ENCODE measurements at regions not wholly inside any gene's neighbourhood (a gene's known extent, or its start where the extent isn't known, plus 50 kb on each side); places are given as distances from the start of the nearest gene placed in this dataset.

GRCh38 chr6:153476243-153476642 lies 345.2 kb upstream of the RGS17 start:
- POLR2A ChIA-PET: no interaction called here
- whole genome bisulfite sequencing (ENCODE audit: insufficient coverage, low coverage, missing lambda C conversion rate): 0% methylated on average over 6 of the region's 6 CpGs
- H3K4me3 ChIP-seq: no peak overlapping the region
- no peak overlapping the region for H3K4me2 ChIP-seq (ENCODE audit: insufficient read depth, low read length)
- H3K79me2 ChIP-seq (ENCODE audit: control insufficient read depth, insufficient read depth, low read length): no peaks in the 10 kb centered on the region
- CTCF ChIA-PET (ENCODE audit: low intra/inter-chr PET ratio): no interaction called here
- ATAC-seq (no peak), FAIRE-seq (no peak), DNase-seq (ENCODE audit: extremely low read depth in 1 of 4, low spot score in 3 of 4) (no peak)
- no peaks in the 10 kb centered on the region for H4K20me1 ChIP-seq (replicated peaks; ENCODE audit: control insufficient read depth, insufficient read depth, low read length)
- in situ Hi-C loops (cut with MboI) (no loop called here), intact Hi-C loops (cut with micrococcal nuclease) (no loop called here)
- H3K27ac ChIP-seq (ENCODE audit: extremely low read depth, low read depth, low read length): no peak overlapping the region
- H3K27me3 ChIP-seq (ENCODE audit: control insufficient read depth in 2 of 2, insufficient read depth in 2 of 2, low read length in 2 of 2): no peaks in the 10 kb centered on the region
- no peaks in the 10 kb centered on the region for H3K36me3 ChIP-seq (ENCODE audit: control insufficient read depth, insufficient read depth, low read length)
- peaks cover 4% of the 10 kb centered on the region; the same call in 1 of the 2 replicates for H3K9me3 ChIP-seq (replicated peaks; ENCODE audit: control insufficient read depth, insufficient read depth, low read depth, low read length)
- no TSS peak for BruUV-seq (replicated peaks)
- no peaks in the 10 kb centered on the region for H3K9me1 ChIP-seq (ENCODE audit: control insufficient read depth, insufficient read depth, low read length)
- H3K9ac ChIP-seq (ENCODE audit: insufficient read depth in 1 of 2, low read depth in 2 of 2, low read length in 2 of 2): no peak overlapping the region
- no peak overlapping the region for H2AFZ ChIP-seq (ENCODE audit: low read depth, low read length)
- H3K4me1 ChIP-seq (replicated peaks in 1 of 2; ENCODE audit: control insufficient read depth in 2 of 2, insufficient read depth in 2 of 2, low read length in 2 of 2): no peaks in the 10 kb centered on the region
- TF ChIP-seq, protein P1, sequence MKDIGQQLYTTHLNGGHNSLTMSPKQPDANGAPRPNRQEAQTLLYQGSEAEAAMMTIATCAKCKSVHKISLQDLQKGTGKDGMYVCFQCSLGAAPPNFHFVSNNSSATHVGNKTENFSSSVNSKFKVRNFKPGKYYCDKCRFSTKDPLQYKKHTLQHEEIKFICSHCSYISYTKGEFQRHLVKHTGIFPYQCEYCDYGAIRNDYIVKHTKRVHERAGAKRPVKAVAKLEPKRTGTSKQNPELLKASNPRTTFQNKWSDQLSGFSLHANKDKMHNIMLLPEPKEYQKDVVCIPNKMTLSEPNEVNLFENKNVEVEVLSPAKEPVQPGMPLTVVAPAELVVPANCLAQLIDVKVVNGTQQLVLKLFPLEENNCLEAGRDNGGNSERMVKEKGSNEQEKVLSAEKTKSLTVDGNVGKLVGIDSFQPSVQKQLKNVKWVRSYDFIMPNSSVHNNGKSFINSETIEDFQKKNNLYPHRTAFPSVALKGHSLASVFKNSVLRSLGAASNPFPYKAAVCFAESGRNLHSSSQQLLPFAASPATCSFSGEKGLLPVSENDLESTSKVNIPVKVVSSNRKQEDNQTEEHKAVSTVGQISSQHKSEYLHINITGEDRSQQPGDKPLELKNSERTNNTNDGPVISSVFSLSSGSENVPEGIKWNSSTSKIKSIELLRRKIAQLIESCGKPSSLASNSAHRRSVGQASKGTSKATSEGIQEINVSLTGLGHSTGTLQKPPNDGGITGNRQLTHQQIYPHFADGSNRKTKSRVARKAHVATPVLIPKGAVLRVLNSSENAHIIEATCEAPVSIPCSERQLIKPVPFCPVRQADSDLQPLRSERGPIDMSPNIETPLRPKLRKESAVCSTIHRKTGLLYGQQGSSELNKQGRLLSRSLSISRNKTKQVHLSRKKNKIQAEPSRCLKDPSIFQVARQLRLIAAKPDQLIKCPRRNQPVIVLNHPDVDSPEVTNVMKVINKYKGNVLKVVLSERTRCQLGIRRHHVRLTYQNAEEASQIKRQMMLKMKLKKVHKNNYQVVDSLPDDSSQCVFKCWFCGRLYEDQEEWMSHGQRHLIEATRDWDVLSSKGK (CRISPR knock-in tag; IDR thresholded peaks at IDR 0.05): no peak
- TF ChIP-seq, protein P2, sequence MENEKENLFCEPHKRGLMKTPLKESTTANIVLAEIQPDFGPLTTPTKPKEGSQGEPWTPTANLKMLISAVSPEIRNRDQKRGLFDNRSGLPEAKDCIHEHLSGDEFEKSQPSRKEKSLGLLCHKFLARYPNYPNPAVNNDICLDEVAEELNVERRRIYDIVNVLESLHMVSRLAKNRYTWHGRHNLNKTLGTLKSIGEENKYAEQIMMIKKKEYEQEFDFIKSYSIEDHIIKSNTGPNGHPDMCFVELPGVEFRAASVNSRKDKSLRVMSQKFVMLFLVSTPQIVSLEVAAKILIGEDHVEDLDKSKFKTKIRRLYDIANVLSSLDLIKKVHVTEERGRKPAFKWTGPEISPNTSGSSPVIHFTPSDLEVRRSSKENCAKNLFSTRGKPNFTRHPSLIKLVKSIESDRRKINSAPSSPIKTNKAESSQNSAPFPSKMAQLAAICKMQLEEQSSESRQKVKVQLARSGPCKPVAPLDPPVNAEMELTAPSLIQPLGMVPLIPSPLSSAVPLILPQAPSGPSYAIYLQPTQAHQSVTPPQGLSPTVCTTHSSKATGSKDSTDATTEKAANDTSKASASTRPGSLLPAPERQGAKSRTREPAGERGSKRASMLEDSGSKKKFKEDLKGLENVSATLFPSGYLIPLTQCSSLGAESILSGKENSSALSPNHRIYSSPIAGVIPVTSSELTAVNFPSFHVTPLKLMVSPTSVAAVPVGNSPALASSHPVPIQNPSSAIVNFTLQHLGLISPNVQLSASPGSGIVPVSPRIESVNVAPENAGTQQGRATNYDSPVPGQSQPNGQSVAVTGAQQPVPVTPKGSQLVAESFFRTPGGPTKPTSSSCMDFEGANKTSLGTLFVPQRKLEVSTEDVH (IDR thresholded peaks at IDR 0.05; ENCODE audit: low read depth, partially characterized antibody): no peak
- no peak for TF ChIP-seq CCNT2 (IDR thresholded peaks at IDR 0.05; ENCODE audit: borderline replicate concordance, extremely low read depth, insufficient read length, low read depth, low read length)
- TF ChIP-seq FOSL1 (tag; conservative IDR thresholded peaks at IDR 0.05): no peak
- TF ChIP-seq TAF9B (IDR thresholded peaks at IDR 0.05; ENCODE audit: partially characterized antibody): no peak
- no peak for TF ChIP-seq CBX5 (IDR thresholded peaks at IDR 0.05; ENCODE audit: borderline replicate concordance, low read depth)
- no peak for TF ChIP-seq ZNF639 (CRISPR knock-in tag; conservative IDR thresholded peaks at IDR 0.05 in 1 of 2, IDR thresholded peaks at IDR 0.05 in 1 of 2)
- TF ChIP-seq SRSF3 (IDR thresholded peaks at IDR 0.05; ENCODE audit: insufficient read depth, low read length): no peak
- TF ChIP-seq ZNF77 (CRISPR knock-in tag; IDR thresholded peaks at IDR 0.05): no peak
- TF ChIP-seq, protein P3, sequence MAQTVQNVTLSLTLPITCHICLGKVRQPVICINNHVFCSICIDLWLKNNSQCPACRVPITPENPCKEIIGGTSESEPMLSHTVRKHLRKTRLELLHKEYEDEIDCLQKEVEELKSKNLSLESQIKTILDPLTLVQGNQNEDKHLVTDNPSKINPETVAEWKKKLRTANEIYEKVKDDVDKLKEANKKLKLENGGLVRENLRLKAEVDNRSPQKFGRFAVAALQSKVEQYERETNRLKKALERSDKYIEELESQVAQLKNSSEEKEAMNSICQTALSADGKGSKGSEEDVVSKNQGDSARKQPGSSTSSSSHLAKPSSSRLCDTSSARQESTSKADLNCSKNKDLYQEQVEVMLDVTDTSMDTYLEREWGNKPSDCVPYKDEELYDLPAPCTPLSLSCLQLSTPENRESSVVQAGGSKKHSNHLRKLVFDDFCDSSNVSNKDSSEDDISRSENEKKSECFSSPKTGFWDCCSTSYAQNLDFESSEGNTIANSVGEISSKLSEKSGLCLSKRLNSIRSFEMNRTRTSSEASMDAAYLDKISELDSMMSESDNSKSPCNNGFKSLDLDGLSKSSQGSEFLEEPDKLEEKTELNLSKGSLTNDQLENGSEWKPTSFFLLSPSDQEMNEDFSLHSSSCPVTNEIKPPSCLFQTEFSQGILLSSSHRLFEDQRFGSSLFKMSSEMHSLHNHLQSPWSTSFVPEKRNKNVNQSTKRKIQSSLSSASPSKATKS (CRISPR knock-in tag; IDR thresholded peaks at IDR 0.05): no peak
- TF ChIP-seq ZNF384 (IDR thresholded peaks at IDR 0.05; ENCODE audit: low read depth, low read length): no peak
- no peak for TF ChIP-seq GABPA (tag; conservative IDR thresholded peaks at IDR 0.05; ENCODE audit: low read depth)
